GM21381 (cell line): ENCODE measurements at regions not wholly inside any gene's neighbourhood (a gene's known extent, or its start where the extent isn't known, plus 50 kb on each side); places are given as distances from the start of the nearest gene placed in this dataset.

Source experiments
- ATAC-seq: cut with Tn5 transposase; IDR thresholded peaks from one replicate; pipeline ENCODE4 v1.9.1; 2021; ENCODE audit warnings: mild to moderate bottlenecking, moderate library complexity; ENCODE audit not compliant: unreplicated experiment

- no peak for ATAC-seq
Measured at GRCh38 chr4:127145006-127145540, 487.7 kb upstream of the INTU start.

DNA sequence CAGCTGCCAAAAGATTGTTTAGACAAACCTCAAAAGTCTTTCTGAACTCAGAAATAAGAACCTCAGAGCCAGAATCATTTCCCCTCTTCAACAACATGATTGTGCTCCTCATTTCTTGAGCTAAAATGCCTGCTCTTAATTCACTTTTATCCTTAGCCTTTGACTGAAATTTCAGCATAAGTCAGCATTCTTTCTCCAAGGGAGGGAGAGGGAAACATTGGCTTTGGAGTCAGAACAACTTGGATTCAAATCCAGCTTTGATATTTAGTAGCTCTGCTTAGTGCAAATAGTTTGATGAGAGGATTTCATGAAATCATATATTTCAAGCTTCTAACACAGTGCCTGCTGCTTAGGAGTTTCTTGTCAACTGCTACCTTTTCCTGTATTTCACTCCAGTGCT, 484.6 kb upstream of the INTU start:
- ATAC-seq: no peak

DNA sequence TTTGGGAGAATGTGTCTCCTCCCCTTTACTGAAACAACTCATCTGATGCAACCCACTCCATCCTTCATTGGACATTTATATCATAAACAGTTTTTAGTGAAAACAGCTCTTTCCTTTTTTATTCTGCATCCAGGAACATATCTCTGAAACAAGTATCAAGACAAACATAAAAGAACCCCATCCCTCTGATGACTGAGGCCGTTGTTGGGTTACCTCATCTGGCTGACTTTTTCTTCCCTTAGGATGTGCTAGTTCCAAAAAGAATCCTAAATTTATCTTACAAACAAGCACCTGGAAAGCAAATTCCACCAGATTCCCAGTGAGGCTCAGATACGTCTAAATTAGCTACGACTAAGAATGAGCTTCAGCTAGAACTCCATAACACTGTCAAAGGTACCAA, 483.7 kb upstream of the INTU start:
- ATAC-seq: no peak

DNA sequence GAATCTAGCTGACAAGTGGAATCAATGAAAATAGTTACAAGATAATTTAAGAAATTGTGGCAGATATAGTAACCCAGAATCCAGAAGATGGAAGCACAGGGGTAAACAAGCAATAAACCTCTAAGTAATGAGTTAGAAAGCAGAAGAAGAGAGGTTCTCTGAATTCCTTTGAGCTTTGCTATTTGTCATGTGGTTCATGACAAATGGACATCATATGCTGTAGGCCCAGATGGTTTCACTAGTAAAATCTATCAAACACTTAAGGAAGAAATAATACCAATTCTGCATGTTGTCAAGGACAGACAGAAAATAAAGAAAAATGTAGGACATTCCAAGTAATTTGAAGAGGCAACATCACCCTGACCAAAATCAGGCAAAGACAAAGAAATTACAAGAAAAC, 480.8 kb upstream of the INTU start:
- ATAC-seq: no peak

DNA sequence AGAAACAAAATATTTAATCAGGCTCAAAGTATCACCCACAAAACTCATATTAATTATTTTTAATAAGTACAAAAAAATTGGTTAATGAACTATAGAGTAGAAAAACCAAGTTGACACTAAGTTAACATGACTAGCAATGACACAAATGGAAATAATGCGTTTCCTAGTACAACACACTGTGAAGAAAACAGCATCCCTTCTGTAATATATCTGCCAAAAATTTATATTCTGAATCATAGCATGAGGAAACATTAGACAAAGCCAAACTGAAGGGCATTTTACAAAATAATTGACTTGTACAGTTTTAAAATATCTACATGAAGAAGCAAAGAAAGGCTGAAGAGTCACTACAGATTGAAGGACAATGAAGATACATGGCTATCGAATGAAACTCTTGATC, 477.6 kb upstream of the INTU start:
- ATAC-seq: no peak

GRCh38 chr4:127155555-127155954, 477.2 kb upstream of the INTU start:
- no peak for ATAC-seq

- no peak for ATAC-seq
Measured at GRCh38 chr4:127162741-127163140, 470.0 kb upstream of the INTU start.

GRCh38 chr4:127165971-127166370, 466.8 kb upstream of the INTU start:
- no peak for ATAC-seq

DNA sequence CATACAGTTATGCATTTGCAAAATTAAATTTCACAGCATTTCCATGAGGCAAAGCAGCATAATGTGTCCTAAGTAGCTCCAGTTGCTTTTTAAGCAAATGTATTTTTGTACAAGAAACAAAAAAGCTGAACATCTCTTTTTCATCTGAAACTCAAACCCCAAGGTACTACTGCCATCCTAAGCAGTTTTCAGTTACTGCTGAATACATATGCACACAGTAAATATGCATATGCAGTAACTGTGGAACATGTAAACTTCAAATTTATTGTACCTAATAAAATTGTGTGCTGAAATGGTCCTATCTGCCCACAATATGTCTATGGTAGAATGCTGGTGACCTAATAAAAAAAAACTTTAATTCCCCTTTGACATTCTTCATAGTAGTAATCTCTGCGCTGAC, 458.6 kb upstream of the INTU start:
- no peak for ATAC-seq

- ATAC-seq: no peak
Measured at GRCh38 chr4:127174616-127175015, 458.1 kb upstream of the INTU start.

DNA sequence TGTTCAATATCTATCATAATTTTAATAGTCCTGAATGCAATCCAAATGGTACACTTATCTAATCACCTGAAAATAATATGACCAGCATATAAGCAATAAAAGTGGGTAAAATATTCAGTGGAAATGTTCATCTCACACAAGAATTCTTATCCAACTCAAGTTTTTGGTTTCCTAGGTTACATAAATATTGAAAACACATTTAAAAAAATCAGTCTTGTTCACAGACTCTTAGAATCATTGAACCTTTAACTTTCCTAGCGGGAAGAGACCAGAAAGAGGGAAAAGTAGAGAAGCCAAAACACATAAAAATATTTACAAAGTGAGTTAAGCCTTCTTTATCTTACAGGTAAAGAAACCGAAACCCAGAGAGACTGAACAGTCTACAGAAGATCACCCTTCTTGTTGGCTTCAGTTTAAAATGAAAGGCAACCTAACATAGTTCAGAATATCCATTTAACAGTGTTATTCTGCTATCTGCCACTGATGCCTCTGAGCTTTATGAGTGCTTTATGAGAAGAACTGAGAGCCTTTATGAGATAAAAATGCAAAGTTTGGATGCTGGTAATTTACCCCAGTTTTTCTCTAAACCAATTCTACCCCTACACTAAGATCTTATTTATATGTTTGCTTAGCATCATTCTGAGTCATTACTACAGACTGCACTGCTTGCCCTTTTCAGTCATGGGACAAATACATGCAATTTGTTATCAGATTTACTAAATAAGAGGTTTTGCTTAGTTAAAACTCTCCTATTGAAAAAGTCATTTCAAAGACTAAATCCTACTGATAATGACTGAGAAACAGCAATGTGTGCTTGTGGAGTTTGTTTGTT, 453.3 kb upstream of the INTU start:
- ATAC-seq: no peak

DNA sequence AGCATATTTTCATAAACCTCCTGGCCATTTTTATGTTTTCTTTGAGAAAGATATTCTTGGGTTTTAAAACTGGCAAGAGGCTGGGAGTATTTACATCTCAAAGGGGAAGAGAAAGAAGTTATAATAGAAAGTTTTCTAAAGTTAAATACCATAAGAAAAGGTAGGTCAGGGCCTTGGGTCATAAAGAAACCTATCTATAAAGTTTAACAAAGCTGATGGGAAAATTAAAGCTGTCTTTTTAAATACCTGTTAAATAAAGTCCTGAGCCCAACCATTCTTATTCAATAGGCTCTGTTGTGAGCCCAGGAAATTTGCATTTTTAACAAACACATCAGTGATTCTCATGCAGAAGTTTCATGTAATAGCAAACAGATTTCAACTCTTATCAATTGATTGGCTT, 451.8 kb upstream of the INTU start:
- ATAC-seq: no peak

DNA sequence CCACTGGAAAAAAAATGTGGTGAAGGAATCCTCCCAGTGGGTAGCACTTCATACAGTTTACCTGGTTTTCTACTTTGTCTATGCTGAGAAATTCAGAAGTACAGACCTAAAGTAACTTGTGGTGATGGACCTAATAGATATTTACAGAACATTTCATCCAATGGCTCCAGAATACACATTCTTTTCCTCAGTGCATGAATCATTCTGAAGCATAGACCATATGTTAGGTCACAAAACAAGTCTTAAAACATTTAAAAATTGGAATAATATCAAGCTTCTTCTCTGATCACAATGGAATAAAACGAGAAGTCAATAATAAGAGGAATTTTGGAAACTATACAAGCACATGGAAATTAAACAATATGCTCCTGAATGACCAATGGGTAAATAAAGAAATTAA, 450.1 kb upstream of the INTU start:
- ATAC-seq: no peak

- no peak for ATAC-seq
Measured at GRCh38 chr4:127188847-127189246, 443.9 kb upstream of the INTU start.

DNA sequence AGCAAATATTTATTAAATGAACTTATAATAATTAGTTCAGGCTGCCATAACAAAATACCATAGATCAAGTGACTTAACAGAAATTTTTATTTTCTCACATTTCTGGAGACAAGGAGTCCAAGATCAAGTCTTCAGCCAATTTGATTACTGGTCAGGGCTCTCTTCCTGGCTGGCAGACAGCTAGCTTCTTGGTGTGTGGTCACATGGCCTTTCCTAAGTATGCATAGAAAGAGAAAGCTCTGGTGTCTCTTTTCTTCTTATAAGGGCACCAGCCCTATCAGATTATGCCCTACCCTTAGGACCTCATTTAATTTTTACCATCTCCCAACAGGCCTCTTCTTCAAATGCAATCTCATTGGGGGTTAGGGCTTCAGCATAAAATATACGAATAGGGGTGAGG, 438.5 kb upstream of the INTU start:
- no peak for ATAC-seq

- ATAC-seq: no peak
Measured at GRCh38 chr4:127196655-127197352, 436.0 kb upstream of the INTU start.

- ATAC-seq: no peak
Measured at GRCh38 chr4:127203562-127204200, 429.1 kb upstream of the INTU start.

DNA sequence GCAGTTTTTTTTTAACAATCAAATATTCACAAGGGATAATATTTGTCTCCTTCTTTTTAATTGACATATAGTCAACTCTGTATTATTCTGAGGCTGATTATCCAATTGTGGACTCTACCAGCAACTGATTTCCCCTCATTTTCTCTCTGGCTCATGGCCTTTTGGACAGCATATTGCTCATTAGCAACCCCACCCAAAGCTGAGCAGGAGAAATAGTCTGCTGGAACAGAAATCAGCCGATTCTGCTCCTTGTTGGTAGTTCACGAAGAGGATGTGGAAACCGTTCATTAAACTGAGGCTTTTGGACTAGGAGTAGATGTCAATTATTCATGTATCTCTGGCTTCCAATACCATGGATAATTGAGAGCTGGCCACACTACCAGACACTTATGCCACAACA, 428.4 kb upstream of the INTU start:
- ATAC-seq: no peak

- no peak for ATAC-seq
Measured at GRCh38 chr4:127209580-127210095, 423.1 kb upstream of the INTU start.

GRCh38 chr4:127210893-127211649, 421.7 kb upstream of the INTU start:
- no peak for ATAC-seq
